GM12865 (cell line): ENCODE measurements at regions not wholly inside any gene's neighbourhood (a gene's known extent, or its start where the extent isn't known, plus 50 kb on each side); places are given as distances from the start of the nearest gene placed in this dataset.

Source experiments
- DNase-seq: peaks from one replicate; pipeline ENCODE4 v3.0.0; 2010; ENCODE audit warnings: low read depth
- H3K4me3 ChIP-seq: 2 replicates; pipeline ENCODE4 v1.5.1; 2011; ENCODE audit warnings: mild to moderate bottlenecking, low read depth, low read length, control low read depth
- TF ChIP-seq, protein P1 (sequence below): IDR thresholded peaks from 2 replicates; pipeline ENCODE4 v1.5.1; 2011; ENCODE audit warnings: low read length, control low read depth, low read depth, inconsistent platforms; ENCODE audit not compliant: insufficient read depth; ENCODE audit errors: missing control alignments

GRCh38 chr3:118207271-118207670, 827.4 kb downstream of the IGSF11 start:
- no peak overlapping the region for H3K4me3 ChIP-seq
- DNase-seq = no peak
- TF ChIP-seq, protein P1, sequence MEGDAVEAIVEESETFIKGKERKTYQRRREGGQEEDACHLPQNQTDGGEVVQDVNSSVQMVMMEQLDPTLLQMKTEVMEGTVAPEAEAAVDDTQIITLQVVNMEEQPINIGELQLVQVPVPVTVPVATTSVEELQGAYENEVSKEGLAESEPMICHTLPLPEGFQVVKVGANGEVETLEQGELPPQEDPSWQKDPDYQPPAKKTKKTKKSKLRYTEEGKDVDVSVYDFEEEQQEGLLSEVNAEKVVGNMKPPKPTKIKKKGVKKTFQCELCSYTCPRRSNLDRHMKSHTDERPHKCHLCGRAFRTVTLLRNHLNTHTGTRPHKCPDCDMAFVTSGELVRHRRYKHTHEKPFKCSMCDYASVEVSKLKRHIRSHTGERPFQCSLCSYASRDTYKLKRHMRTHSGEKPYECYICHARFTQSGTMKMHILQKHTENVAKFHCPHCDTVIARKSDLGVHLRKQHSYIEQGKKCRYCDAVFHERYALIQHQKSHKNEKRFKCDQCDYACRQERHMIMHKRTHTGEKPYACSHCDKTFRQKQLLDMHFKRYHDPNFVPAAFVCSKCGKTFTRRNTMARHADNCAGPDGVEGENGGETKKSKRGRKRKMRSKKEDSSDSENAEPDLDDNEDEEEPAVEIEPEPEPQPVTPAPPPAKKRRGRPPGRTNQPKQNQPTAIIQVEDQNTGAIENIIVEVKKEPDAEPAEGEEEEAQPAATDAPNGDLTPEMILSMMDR = no peak

DNA sequence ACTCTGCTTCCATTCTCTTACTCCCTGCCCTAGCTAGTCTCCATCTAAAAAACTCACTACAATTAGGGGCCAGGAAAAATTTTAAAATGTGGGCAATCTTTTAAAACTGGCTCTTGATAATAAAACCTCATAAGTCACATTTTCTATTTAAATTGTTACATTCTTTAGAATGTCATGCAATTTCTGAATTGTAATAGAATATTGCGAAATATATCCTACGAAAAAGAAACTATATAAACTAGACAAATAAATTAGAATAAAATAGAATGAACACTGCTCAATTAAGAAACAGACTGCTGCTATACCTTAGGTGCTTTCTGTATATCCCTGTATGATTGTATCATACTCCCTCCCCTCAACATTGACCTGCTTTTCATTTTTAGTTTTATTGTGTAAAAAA, 826.0 kb downstream of the IGSF11 start:
- TF ChIP-seq, protein P1 = no peak
- H3K4me3 ChIP-seq = no peak overlapping the region
- no peak for DNase-seq

- no peak for DNase-seq
- no peak overlapping the region for H3K4me3 ChIP-seq
- TF ChIP-seq, protein P1 = no peak
Measured at GRCh38 chr3:118213892-118214291, 820.8 kb downstream of the IGSF11 start.

DNA sequence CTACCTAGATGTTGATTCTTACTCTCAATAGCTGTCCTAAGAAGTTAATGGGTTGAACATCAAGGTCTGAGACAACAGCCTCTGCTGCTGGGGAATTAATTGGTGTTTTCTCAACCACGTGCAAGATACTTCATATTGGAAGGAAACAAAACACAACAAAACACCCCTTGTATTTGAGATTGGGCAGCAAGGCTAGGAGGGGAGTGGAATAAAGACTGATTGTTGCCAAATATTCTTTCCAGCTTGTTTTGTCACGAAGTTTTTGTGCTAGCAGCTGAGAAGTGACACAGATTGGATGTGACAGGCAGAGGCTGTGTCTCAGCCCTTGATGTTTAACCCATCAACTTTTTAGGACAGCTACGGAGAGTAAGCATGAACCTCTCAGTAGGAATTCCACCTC, 808.4 kb downstream of the IGSF11 start:
- TF ChIP-seq, protein P1 = no peak

GRCh38 chr3:118227191-118227590, 807.5 kb downstream of the IGSF11 start:
- TF ChIP-seq, protein P1 = no peak
- no peak overlapping the region for H3K4me3 ChIP-seq
- DNase-seq = no peak

More for the DNA sequence above, 808.4 kb downstream of the IGSF11 start:
- no peak overlapping the region for H3K4me3 ChIP-seq
- DNase-seq = no peak

DNA sequence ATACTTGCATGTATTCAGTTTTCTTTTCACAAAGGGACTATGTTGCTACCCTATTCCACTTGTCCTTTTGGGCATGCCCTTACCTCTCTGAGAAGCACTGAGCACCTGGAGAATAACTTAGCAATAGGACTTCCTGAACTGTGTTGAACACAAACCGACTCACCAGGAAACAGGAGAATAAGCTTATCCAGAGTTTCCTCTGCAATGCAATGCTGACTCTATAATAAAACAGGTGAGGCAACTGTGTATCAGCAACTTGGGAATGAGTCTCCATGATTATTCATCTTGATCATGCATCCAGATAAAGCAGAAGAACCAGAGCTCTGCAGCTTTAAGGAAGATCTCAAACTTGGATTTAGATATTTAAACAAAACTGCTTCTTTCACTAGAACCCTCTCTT, 806.5 kb downstream of the IGSF11 start:
- no peak for DNase-seq
- TF ChIP-seq, protein P1 = no peak
- no peak overlapping the region for H3K4me3 ChIP-seq

DNA sequence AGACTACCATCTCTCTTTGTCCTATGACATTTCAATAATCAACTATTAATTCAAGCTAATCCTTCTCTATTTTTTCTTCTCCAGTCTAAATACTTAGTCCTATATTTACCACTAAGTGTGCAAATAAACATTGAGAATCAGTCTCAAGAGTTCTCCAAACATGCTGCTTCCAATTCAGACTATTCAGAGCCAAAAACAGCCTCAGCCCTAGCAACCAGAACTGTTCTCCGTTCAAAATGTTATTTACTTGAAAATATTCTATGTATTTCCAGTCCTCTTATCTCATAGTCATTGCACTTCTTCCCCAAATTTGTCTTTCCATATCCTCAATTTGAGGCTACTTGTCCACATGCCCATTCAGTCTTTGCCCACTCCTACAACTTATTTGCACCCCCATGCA, 805.5 kb downstream of the IGSF11 start:
- DNase-seq = no peak
- TF ChIP-seq, protein P1 = no peak
- no peak overlapping the region for H3K4me3 ChIP-seq
